Pancreas (tissue), 10 donors: ENCODE measurements at regions not wholly inside any gene's neighbourhood (a gene's known extent, or its start where the extent isn't known, plus 50 kb on each side); places are given as distances from the start of the nearest gene placed in this dataset.

Experiments used
- ATAC-seq, 4 donors: fragments of 200-7000 bp; cut with Tn5 transposase; one replicate each; pipeline versions ENCODE4 v1.8.0 to v1.9.1; 2020; ENCODE audit warnings: mild to moderate bottlenecking in 4 of 4, moderate library complexity in 4 of 4
- DNase-seq, 6 donors: peaks; one replicate each; pipeline ENCODE4 v3.0.0-alpha.2; 2020
- FAIRE-seq: peaks from 2 replicates; lab custom pipeline; 2012; peaks lifted over from hg19 to GRCh38; lab: Jason Lieb, UNC
- H3K27ac ChIP-seq, 4 donors: fragments of 200-600 bp; sonication (generic); 1 replicate in 3 of 4; 2 replicates in 1 of 4; pipeline versions ENCODE4 v1.5.0 to v1.8.0; 2020
- H3K27me3 ChIP-seq, 4 donors: fragments of 200-600 bp; one replicate each; pipeline ENCODE4 v1.8.0; 2021
- H3K36me3 ChIP-seq, 3 donors: fragments of 200-600 bp; sonication (generic) in 1 of 3; one replicate each; pipeline versions ENCODE4 v1.5.0 to v1.8.0; 2020 to 2021
- H3K4me1 ChIP-seq, 3 donors: fragments of 200-600 bp; one replicate each; pipeline ENCODE4 v1.8.0; 2021
- H3K4me3 ChIP-seq, 4 donors: fragments of 200-600 bp; sonication (generic) in 2 of 4; one replicate each; pipeline versions ENCODE4 v1.5.0 to v1.8.0; 2020 to 2021
- H3K9me3 ChIP-seq, 4 donors: fragments of 200-600 bp; one replicate each; pipeline ENCODE4 v1.8.0; 2021
- WGBS, 2 donors: extraction: QIAGEN DNeasy Blood & Tissue Kit; methylation state at CpG; one replicate each; pipeline ENCODE4 v1.1.7; 2013; 5-methylcytosine and 5-hydroxymethylcytosine counted together
- intact Hi-C, 3 donors: fragments of 100-400 bp; cut with DNase I; formaldehyde crosslinking; loops; one replicate each; pipeline versions ENCODE4 v1.11.1 to v1.14.2; 2022
- TF ChIP-seq, protein P1 (sequence below), 4 donors: fragments of 200-600 bp; sonication (generic) in 3 of 4; IDR thresholded peaks; one replicate each; pipeline versions ENCODE4 v1.5.0 to v1.8.0; 2021; ENCODE audit warnings: antibody characterized with exemption in 4 of 4
- donor health status: healthy with polysubstance abuse.
- donor health status: DM: no; HTN: no; CAD: no; lungs with moderate emphysema.
- donor health status: DM: no; HTN: no; CAD: no.
- donor health status: control.
- donor health status: control.
- donor health status: Bipolar disorder and iron deficiency.
- donor health status: DM: yes; HTN: yes; CAD: no.
- donor health status: DM: no; HTN: no; CAD: no.
- donor health status: DM: no; HTN: no; CAD: no.
- donor health status: DM: yes; HTN: yes; CAD: no.

DNA sequence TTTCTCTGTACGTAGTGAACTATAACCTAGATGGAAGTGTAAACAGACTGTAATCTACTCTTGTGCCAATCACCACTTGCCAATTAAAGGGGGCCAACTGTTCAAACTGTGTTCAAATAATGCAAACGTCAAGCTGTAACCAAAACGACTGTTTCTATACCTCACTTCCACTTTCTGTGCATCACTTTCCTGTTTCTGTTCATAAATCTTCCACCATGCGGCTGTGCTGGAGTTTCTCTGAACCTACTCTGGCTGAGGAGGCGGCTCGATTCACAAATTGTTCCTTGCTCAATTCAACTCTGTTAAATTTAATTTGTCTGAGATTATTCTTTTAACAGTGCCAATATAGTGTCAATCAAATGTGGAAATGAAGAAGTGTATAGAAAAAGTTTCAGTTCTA, 206.7 kb upstream of the TBC1D5 start:
- TF ChIP-seq, protein P1, sequence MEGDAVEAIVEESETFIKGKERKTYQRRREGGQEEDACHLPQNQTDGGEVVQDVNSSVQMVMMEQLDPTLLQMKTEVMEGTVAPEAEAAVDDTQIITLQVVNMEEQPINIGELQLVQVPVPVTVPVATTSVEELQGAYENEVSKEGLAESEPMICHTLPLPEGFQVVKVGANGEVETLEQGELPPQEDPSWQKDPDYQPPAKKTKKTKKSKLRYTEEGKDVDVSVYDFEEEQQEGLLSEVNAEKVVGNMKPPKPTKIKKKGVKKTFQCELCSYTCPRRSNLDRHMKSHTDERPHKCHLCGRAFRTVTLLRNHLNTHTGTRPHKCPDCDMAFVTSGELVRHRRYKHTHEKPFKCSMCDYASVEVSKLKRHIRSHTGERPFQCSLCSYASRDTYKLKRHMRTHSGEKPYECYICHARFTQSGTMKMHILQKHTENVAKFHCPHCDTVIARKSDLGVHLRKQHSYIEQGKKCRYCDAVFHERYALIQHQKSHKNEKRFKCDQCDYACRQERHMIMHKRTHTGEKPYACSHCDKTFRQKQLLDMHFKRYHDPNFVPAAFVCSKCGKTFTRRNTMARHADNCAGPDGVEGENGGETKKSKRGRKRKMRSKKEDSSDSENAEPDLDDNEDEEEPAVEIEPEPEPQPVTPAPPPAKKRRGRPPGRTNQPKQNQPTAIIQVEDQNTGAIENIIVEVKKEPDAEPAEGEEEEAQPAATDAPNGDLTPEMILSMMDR (IDR thresholded peaks at IDR 0.05) = no peak
- FAIRE-seq = no peak
- 52 to 55% methylated on average over 6 of the region's 6 CpGs for WGBS, 2 donors

DNA sequence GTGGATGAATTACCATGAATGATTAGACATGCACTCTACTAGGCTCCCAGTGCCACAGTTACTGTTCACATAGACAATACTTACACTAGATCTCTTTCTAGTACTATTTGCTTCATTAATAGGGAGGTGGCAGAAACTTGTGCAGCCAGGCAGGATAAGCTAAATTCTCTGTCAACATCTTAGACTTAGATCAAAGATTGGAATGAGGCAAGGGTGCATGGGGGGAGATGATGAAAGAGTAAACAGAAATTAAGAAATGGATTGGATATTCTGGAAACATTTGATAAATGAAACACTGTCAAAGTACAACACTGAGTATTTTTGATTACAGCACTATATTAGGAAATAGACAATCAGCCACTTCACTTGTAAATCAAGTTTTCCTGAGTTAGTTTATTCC, 205.4 kb upstream of the TBC1D5 start:
- no peaks in the 10 kb centered on the region for H3K36me3 ChIP-seq
- no peak for DNase-seq
- H3K4me1 ChIP-seq = no peaks in the 10 kb centered on the region
- no peaks in the 10 kb centered on the region for H3K27me3 ChIP-seq
- no peak for FAIRE-seq
- no peak overlapping the region for H3K4me3 ChIP-seq
- H3K27ac ChIP-seq = no peak overlapping the region
- intact Hi-C loops = no loop called here
- H3K9me3 ChIP-seq = no peaks in the 10 kb centered on the region
- no peak for ATAC-seq
- TF ChIP-seq, protein P1 (IDR thresholded peaks at IDR 0.05) = no peak

More for the DNA sequence above, 206.7 kb upstream of the TBC1D5 start:
- no peak overlapping the region for H3K4me3 ChIP-seq
- H3K27me3 ChIP-seq = no peaks in the 10 kb centered on the region
- no peak for DNase-seq
- ATAC-seq = no peak
- intact Hi-C loops = no loop called here
- no peak overlapping the region for H3K27ac ChIP-seq
- no peaks in the 10 kb centered on the region for H3K36me3 ChIP-seq
- no peaks in the 10 kb centered on the region for H3K4me1 ChIP-seq
- no peaks in the 10 kb centered on the region for H3K9me3 ChIP-seq

DNA sequence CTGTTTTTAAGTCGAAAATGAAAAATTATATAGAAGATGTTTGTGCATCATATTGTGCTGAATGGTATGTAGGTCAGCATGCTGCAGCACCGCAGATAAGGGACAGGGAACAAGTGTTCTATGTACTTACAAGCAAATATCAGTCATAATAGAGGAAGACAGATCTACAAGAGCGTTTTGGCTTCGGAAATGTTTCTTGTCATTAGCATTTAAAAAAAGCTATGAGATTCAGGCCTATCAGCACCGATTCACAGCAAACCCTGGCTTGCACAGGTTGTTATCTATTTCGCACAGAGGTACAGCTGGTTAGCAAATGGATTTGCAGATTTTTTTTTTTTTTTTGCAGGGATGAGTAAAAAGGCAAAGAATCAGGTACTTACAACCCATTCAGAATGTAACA, 204.2 kb upstream of the TBC1D5 start:
- no peaks in the 10 kb centered on the region for H3K27me3 ChIP-seq
- no peaks in the 10 kb centered on the region for H3K9me3 ChIP-seq
- FAIRE-seq = no peak
- H3K27ac ChIP-seq = no peak overlapping the region
- intact Hi-C loops = no loop called here
- no peaks in the 10 kb centered on the region for H3K4me1 ChIP-seq
- DNase-seq = no peak
- 65 to 71% methylated on average over 6 of the region's 6 CpGs for WGBS, 2 donors
- H3K4me3 ChIP-seq = no peak overlapping the region
- TF ChIP-seq, protein P1 (IDR thresholded peaks at IDR 0.05) = no peak
- no peak for ATAC-seq
- no peaks in the 10 kb centered on the region for H3K36me3 ChIP-seq

DNA sequence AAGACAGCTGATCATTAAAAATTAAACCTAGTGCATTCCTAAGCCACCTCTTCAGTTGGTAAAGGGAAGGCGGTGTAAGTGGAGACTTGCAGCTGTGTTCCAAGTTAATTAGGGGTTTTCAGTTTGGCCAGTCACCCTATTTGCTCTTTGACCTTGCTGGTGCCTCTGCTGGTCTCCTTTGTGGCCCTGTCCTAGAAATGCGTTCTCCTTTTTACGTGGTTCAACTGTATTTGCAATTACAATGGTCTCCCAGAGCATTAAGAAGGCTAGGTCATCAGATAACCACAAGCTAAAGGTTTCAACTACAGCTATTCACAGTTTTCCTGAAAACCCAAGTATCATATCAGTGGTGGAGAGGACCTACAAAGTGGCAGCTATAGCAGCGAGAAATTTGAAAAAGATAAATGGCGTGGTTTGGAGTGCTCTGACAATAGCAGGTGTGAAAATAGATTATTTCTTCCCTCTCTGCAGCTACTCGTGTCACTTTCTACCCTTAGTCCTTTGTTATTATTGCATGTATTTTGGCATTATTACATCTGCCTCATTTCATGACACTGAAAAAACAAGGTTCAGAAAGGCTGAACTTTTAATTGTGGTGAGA, 203.5 kb upstream of the TBC1D5 start:
- Histone ChIP-seq H3K27ac (no peak overlapping the region), H3K9me3 (no peaks in the 10 kb centered on the region), H3K4me1 (no peaks in the 10 kb centered on the region), H3K27me3 (no peaks in the 10 kb centered on the region), H3K36me3 (no peaks in the 10 kb centered on the region), H3K4me3 (no peak overlapping the region)
- no peak for DNase-seq
- intact Hi-C loops = no loop called here
- no peak for FAIRE-seq
- 80 to 81% methylated on average over 6 of the region's 6 CpGs for WGBS, 2 donors
- TF ChIP-seq, protein P1 (IDR thresholded peaks at IDR 0.05) = no peak
- ATAC-seq = no peak

DNA sequence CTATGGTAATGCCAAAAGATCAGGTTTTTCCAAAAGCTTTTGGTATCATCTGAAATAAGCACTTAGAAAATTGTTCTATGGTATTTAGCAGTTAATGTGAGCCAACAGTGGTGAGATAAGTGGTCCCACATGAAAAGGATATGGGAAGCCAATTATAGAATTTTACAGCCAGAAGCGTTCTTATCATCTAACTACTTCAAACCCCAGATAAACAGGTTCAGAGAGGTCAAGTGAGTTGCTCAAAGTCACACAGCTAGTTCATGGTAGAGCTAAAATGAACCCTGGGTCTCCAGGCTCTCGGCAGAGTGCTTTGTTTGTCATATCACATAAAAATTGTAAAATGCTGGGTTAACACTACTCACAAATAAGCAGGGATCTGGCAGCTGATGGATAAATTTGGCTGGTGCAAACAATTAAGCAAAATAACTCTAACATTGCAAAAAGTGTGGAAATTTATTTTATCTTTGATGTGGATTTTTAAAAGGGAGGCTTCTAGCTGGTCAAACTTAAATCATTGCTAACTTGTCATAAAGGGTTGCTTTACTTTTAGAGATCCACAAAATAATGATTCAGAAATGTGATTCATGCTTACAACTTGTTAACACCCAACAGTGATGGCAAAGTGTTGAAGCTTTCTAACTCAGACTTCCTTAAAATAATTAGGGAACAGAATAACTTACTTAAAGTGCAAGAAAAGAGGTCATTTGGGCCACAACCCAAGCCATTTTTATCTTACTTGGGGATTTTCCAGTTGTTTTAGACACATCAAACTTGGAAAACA, 202.8 kb upstream of the TBC1D5 start:
- TF ChIP-seq, protein P1 (IDR thresholded peaks at IDR 0.05) = no peak
- WGBS, 2 donors = 33 to 37% methylated on average over 2 of the region's 2 CpGs
- no peak for ATAC-seq
- no peak overlapping the region for H3K27ac ChIP-seq
- H3K36me3 ChIP-seq = no peaks in the 10 kb centered on the region
- DNase-seq = no peak
- intact Hi-C loops = no loop called here
- no peaks in the 10 kb centered on the region for H3K27me3 ChIP-seq
- no peaks in the 10 kb centered on the region for H3K4me1 ChIP-seq
- no peak overlapping the region for H3K4me3 ChIP-seq
- FAIRE-seq = no peak
- H3K9me3 ChIP-seq = no peaks in the 10 kb centered on the region
